SK-N-MC (cell line): ENCODE measurements at regions not wholly inside any gene's neighbourhood (a gene's known extent, or its start where the extent isn't known, plus 50 kb on each side); places are given as distances from the start of the nearest gene placed in this dataset.

Source experiments
- EZH2 ChIP-seq: fragments of 200-600 bp; sonication (generic); IDR thresholded peaks from one replicate; pipeline ENCODE4 v1.6.1; 2017; ENCODE audit warnings: antibody characterized with exemption
- POLR2AphosphoS5 ChIP-seq: IDR thresholded peaks from 2 replicates; pipeline ENCODE4 v1.6.1; 2012; ENCODE audit warnings: mild to moderate bottlenecking, low read depth, low read length, borderline replicate concordance

DNA sequence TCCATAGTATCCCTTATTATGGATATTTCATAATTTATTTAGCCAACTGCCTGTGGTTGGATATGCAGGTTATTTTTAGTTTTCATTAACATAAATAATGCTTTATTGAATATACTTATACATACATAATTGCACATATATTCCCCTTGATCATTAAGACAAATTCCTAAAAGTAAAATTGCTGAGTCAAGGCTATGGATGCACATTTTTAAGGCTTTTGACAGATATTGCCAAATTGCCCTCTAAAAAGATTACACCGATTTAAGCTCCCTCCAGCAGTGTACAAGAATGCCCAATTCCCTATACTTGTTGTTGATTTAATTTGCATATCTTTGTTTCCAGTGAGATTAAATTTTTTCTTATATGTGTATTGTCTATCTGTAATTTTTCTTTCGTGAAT lies 176.7 kb downstream of the C1orf94 start:
- TF ChIP-seq EZH2 (no peak), POLR2AphosphoS5 (no peak)
